ENCODE measurements at regions not wholly inside any gene's neighbourhood (a gene's known extent, or its start where the extent isn't known, plus 50 kb on each side); places are given as distances from the start of the nearest gene placed in this dataset.

GRCh38 chr3:30161375-30161774 is 445.0 kb upstream of the TGFBR2 start:
- no peak overlapping the region for H3K27ac ChIP-seq
- no peak for TF ChIP-seq CTCF (conservative IDR thresholded peaks at IDR 0.05)

GRCh38 chr3:30162579-30162978 is 443.8 kb upstream of the TGFBR2 start:
- no peak for TF ChIP-seq CTCF (conservative IDR thresholded peaks at IDR 0.05)
- no peak overlapping the region for H3K27ac ChIP-seq

GRCh38 chr3:30166535-30166934 is 439.9 kb upstream of the TGFBR2 start:
- H3K27ac ChIP-seq, result no peak overlapping the region
- TF ChIP-seq CTCF (conservative IDR thresholded peaks at IDR 0.05), result no peak

- no peak for TF ChIP-seq CTCF (conservative IDR thresholded peaks at IDR 0.05)
Observed at GRCh38 chr3:30167541-30168011, 438.8 kb upstream of the TGFBR2 start.

GRCh38 chr3:30169487-30169886 is 436.9 kb upstream of the TGFBR2 start:
- H3K27ac ChIP-seq, result no peak overlapping the region; the same call in 1 of the 2 replicates
- TF ChIP-seq CTCF (conservative IDR thresholded peaks at IDR 0.05), result no peak

More at GRCh38 chr3:30167541-30168011, 438.8 kb upstream of the TGFBR2 start:
- H3K27ac ChIP-seq, result no peak overlapping the region

GRCh38 chr3:30170681-30171438 is 435.5 kb upstream of the TGFBR2 start:
- TF ChIP-seq CTCF (conservative IDR thresholded peaks at IDR 0.05), result no peak
- no peak overlapping the region for H3K27ac ChIP-seq

- no peak overlapping the region for H3K27ac ChIP-seq
- no peak for TF ChIP-seq CTCF (conservative IDR thresholded peaks at IDR 0.05)
Observed at GRCh38 chr3:30174357-30174756, 432.0 kb upstream of the TGFBR2 start.

Measured in VCaP (cell line).